AG04450 (cell line): ENCODE measurements at regions not wholly inside any gene's neighbourhood (a gene's known extent, or its start where the extent isn't known, plus 50 kb on each side); places are given as distances from the start of the nearest gene placed in this dataset.

ENCODE experiments used
- CTCF ChIA-PET: fragments of 300-600, 350-600 bp; formaldehyde crosslinking; extraction: SDS; loops from one replicate; lab custom pipeline; 2022; ENCODE audit warnings: antibody characterized with exemption, inconsistent platforms; lab: Charles Lee
- POLR2A ChIA-PET: fragments of 350-600 bp; formaldehyde crosslinking; extraction: SDS; loops from one replicate; lab custom pipeline; 2021; ENCODE audit warnings: antibody characterized with exemption, inconsistent platforms; lab: Yijun Ruan, JAX
- DNase-seq: peaks from one replicate; pipeline ENCODE4 v3.0.0-alpha.2; 2011; ENCODE audit warnings: low read depth, low spot score
- H3K27ac ChIP-seq: one replicate; pipeline ENCODE4 v1.5.1; 2012; ENCODE audit warnings: low read depth, low read length, control low read depth
- H3K27me3 ChIP-seq: one replicate; pipeline ENCODE4 v1.6.0; 2012; ENCODE audit warnings: low read length; ENCODE audit not compliant: control insufficient read depth, insufficient read depth
- H3K4me3 ChIP-seq: 2 replicates; pipeline ENCODE4 v1.5.1; 2011; ENCODE audit warnings: mild to moderate bottlenecking, low read depth, low read length, control low read depth
- H3K9me3 ChIP-seq: 2 replicates; pipeline ENCODE4 v1.5.1; 2012; ENCODE audit warnings: low read length; ENCODE audit not compliant: control insufficient read depth, insufficient read depth
- TF ChIP-seq, protein P1 (sequence below): IDR thresholded peaks from 2 replicates; pipeline ENCODE4 v1.5.1; 2011; ENCODE audit warnings: low read depth, low read length, control low read depth, inconsistent platforms

DNA sequence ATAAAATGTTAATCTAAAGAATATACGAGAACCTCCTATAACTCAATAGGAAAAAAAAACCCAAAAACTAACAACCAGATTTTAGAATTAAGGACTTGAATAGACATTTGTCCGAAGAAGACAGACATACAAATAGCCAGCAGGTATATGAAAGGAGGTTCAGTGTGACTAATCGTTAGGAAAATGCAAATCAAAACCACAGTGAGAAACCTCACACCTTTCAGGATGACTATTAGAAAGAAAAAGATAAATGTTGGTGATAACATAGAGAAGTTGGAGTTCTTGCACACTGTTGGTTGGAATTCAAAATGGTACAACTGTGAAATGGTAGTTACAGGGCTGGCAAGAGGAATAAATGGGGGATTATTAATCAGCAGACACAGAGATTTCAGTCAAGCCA, 339.0 kb downstream of the TMEM114 start:
- Histone ChIP-seq H3K9me3 (peaks cover 12% of the 10 kb centered on the region), H3K27me3 (no peaks in the 10 kb centered on the region), H3K27ac (no peak overlapping the region), H3K4me3 (no peak overlapping the region)
- no peak for DNase-seq
- ChIA-PET POLR2A (no interaction called here), CTCF (no interaction called here)
- TF ChIP-seq, protein P1, sequence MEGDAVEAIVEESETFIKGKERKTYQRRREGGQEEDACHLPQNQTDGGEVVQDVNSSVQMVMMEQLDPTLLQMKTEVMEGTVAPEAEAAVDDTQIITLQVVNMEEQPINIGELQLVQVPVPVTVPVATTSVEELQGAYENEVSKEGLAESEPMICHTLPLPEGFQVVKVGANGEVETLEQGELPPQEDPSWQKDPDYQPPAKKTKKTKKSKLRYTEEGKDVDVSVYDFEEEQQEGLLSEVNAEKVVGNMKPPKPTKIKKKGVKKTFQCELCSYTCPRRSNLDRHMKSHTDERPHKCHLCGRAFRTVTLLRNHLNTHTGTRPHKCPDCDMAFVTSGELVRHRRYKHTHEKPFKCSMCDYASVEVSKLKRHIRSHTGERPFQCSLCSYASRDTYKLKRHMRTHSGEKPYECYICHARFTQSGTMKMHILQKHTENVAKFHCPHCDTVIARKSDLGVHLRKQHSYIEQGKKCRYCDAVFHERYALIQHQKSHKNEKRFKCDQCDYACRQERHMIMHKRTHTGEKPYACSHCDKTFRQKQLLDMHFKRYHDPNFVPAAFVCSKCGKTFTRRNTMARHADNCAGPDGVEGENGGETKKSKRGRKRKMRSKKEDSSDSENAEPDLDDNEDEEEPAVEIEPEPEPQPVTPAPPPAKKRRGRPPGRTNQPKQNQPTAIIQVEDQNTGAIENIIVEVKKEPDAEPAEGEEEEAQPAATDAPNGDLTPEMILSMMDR, result no peak

DNA sequence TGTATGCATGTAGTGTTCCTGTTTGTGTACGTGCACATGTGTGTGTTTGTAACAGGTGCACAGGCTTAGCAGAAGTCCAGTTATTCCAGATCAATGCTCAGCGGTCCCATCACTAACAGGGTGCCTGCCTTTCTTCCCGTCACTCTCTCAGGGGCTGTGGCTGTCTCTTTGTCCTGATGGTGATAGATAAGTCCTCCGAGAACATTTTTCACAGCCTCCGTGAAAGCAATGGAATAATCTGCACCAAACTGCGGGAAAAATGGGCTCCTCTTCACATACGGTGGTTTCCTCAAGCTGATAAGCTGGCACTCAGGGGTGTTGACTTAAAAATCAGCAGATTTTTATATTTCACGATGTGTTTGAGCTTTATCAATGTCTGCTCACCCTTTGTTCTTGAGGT, 342.3 kb downstream of the TMEM114 start:
- CTCF ChIA-PET, result no interaction called here

DNA sequence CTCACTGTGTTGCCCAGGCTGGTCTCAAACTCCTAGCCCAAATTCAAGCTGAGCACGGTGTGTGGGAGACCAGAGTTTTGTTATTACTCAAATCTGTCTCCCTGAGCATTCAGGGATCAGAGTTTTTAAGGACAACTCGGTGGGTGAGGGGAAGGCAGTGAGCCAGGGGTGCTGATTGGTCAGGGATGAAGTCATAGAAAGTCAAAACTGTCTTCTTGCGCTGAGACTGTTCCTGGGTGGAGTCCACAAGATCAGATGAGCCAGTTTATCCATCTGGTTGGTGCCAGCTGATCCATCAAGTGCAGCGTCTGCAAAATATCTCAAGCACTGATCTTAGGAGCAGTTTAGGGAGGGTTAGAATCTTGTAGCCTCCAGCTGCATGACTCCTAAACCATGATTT, 346.3 kb downstream of the TMEM114 start:
- no peak overlapping the region for H3K4me3 ChIP-seq
- ChIA-PET POLR2A (no interaction called here), CTCF (no interaction called here)
- H3K27me3 ChIP-seq, result no peaks in the 10 kb centered on the region
- no peak for DNase-seq
- TF ChIP-seq, protein P1, result no peak
- H3K27ac ChIP-seq, result no peak overlapping the region
- peaks cover 24% of the 10 kb centered on the region for H3K9me3 ChIP-seq

More for the DNA sequence above, 342.3 kb downstream of the TMEM114 start:
- Histone ChIP-seq H3K27ac (no peak overlapping the region), H3K4me3 (no peak overlapping the region), H3K9me3 (peaks cover 18% of the 10 kb centered on the region), H3K27me3 (no peaks in the 10 kb centered on the region)
- DNase-seq, result no peak
- POLR2A ChIA-PET, result no interaction called here
- TF ChIP-seq, protein P1, result no peak

DNA sequence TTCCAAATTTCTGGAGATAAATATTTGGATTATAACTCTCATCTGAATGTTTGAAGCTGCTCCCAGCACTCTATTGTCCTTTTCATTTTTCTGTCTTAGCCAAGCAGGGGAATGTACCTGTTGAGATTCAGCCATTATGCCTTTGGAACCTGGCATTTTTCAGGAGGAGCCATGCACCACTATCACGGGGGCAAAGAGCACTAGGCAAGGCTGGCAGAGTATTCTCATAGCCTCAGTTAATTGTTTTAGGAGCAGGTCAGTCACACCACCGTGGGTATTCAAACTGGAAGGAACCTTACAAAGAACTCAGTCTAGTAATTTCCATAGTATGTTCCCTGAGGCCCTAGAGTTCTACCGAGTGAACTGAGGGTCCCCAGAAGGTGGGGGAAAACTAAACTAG, 348.9 kb downstream of the TMEM114 start:
- Histone ChIP-seq H3K27me3 (no peaks in the 10 kb centered on the region), H3K4me3 (no peak overlapping the region), H3K27ac (no peak overlapping the region), H3K9me3 (peaks cover 22% of the 10 kb centered on the region)
- DNase-seq, result no peak
- POLR2A ChIA-PET, result no interaction called here
- TF ChIP-seq, protein P1, result no peak
- CTCF ChIA-PET, result no interaction called here

DNA sequence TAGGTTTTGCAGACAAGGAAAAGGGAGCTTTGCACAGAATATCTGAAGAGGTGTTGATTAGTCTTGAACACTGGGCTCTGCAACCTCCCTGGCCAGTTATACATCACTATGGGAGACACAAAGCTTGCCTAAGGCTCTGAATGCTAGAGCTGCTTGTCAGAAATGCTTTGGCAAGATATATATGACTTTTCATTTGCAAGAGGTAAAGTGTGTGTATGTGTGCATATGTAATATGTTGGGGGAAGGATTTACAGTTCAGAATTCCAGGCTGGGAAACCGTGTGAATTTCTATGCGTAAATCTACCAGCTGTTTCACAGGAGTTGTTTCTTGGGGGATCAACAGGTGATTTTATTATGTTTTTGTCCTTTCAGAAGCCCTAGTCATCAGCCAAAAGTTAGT, 350.9 kb downstream of the TMEM114 start:
- peaks cover 23% of the 10 kb centered on the region for H3K9me3 ChIP-seq
- no peak overlapping the region for H3K27ac ChIP-seq
- no peaks in the 10 kb centered on the region for H3K27me3 ChIP-seq
- H3K4me3 ChIP-seq, result no peak overlapping the region
- CTCF ChIA-PET, result no interaction called here
- TF ChIP-seq, protein P1, result no peak
- no peak for DNase-seq
- POLR2A ChIA-PET, result no interaction called here
